ENCODE measurements at regions not wholly inside any gene's neighbourhood (a gene's known extent, or its start where the extent isn't known, plus 50 kb on each side); places are given as distances from the start of the nearest gene placed in this dataset.
A peak's percentile ranks its signal among the peaks of the same experiment; 100 is the strongest.

DNA sequence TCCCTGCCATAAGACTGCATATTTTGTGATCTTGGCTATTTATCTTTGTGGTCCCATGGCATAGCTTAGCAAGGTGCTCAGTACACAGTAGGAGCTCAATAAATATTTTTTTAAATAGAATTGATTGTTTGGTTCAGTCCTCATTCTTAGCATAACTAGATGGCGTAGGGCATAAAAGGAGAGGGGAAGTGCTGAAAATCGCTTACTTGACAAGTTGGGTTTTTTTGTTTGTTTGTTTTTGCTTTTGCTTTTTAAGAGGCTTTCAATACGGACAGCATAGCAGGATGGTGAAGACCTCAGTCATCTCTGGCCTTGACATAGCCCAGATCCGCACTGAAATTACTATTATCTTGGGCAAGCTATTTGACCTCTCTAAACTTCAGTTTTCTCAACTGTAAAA lies 86.6 kb upstream of the RANBP3L start:
- no peaks in the 10 kb centered on the region for H3K36me3 ChIP-seq
- no peak overlapping the region for H3K4me3 ChIP-seq
- TF ChIP-seq, protein P1, sequence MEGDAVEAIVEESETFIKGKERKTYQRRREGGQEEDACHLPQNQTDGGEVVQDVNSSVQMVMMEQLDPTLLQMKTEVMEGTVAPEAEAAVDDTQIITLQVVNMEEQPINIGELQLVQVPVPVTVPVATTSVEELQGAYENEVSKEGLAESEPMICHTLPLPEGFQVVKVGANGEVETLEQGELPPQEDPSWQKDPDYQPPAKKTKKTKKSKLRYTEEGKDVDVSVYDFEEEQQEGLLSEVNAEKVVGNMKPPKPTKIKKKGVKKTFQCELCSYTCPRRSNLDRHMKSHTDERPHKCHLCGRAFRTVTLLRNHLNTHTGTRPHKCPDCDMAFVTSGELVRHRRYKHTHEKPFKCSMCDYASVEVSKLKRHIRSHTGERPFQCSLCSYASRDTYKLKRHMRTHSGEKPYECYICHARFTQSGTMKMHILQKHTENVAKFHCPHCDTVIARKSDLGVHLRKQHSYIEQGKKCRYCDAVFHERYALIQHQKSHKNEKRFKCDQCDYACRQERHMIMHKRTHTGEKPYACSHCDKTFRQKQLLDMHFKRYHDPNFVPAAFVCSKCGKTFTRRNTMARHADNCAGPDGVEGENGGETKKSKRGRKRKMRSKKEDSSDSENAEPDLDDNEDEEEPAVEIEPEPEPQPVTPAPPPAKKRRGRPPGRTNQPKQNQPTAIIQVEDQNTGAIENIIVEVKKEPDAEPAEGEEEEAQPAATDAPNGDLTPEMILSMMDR (IDR thresholded peaks at IDR 0.05; ENCODE audit: low read depth, low read length) = no peak
- no peaks in the 10 kb centered on the region for H3K9me3 ChIP-seq (ENCODE audit: low read depth)
- H3K4me1 ChIP-seq (ENCODE audit: low read depth) = no peaks in the 10 kb centered on the region
- no peak for DNase-seq (ENCODE audit: low read depth in 1 of 2, low spot score in 1 of 2)
- no peak overlapping the region for H3K27ac ChIP-seq
- no peaks in the 10 kb centered on the region for H3K27me3 ChIP-seq

DNA sequence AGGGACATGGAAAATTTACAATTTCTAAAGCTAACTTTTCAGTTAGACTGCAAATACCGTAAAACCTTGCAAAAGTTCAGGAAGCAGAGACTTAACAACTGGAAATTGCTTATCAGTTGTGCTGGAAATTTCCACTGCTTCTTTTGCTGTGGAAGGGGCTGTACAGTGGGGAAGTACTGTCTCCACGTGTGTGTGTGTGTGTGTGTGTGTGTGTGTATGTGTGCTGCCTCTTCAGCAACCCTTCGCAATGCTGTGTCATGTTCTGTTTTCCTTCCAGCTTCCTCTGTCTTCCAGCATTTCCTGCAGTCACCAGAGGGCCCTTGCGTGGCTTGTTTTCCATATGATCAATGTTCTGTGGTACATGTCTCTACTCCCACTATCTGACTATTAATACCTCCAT lies 87.5 kb upstream of the RANBP3L start:
- no peaks in the 10 kb centered on the region for H3K4me1 ChIP-seq (ENCODE audit: low read depth)
- TF ChIP-seq, protein P1 (IDR thresholded peaks at IDR 0.05; ENCODE audit: low read depth, low read length) = no peak

DNA sequence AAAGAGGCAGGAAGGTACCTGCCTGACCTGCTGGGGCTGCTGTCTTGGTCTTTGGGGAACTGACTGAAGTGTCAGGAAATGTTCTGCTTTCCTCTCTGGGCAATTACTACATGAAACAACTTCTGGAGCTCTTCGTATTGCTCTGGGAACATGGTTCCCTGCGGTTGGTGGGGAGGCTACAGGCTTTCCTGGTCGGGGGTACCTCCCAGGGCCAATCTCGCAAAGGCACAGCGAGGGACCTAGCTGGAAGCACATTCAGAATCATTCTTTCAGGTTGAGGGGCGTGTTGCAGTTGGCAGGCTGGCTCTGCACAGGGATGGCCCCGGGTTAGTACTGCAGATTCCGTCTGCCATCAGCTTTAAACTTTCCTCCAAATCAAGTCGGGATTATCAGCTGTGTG lies 88.9 kb upstream of the RANBP3L start:
- H3K9me3 ChIP-seq (ENCODE audit: low read depth) = no peaks in the 10 kb centered on the region
- TF ChIP-seq, protein P1 (IDR thresholded peaks at IDR 0.05; ENCODE audit: low read depth, low read length) = no peak

More for the DNA sequence above, 87.5 kb upstream of the RANBP3L start:
- DNase-seq (ENCODE audit: low read depth in 1 of 2, low spot score in 1 of 2) = peak in 1 of 2 donors; percentile 55
- H3K4me3 ChIP-seq = no peak overlapping the region
- H3K36me3 ChIP-seq = no peaks in the 10 kb centered on the region
- no peak overlapping the region for H3K27ac ChIP-seq
- H3K27me3 ChIP-seq = no peaks in the 10 kb centered on the region
- no peaks in the 10 kb centered on the region for H3K9me3 ChIP-seq (ENCODE audit: low read depth)

DNA sequence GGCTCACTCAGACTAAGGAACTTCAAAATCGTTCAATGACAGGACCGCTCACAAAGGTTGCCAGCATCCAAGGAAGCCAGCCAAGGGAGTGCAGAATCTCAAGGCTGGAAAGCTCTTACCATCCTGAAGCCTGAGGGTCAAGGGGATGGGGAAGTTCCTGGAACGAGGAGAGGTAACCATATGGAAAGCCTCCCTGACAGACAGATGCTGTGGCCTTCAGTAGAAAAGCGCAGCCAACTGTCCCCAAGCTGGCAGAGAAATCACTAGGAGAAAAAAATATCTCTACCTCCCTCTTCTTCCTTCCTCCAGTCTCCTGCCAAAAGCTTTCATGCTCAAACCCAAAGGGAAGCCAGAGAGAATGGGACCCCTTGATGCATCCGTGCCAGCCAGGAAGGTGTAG lies 90.5 kb upstream of the RANBP3L start:
- no peaks in the 10 kb centered on the region for H3K27me3 ChIP-seq
- no peaks in the 10 kb centered on the region for H3K9me3 ChIP-seq (ENCODE audit: low read depth)
- no peak overlapping the region for H3K4me3 ChIP-seq
- no peak for DNase-seq (ENCODE audit: low read depth in 1 of 2, low spot score in 1 of 2)
- TF ChIP-seq, protein P1 (IDR thresholded peaks at IDR 0.05; ENCODE audit: low read depth, low read length) = no peak
- H3K27ac ChIP-seq = no peak overlapping the region
- no peaks in the 10 kb centered on the region for H3K36me3 ChIP-seq
- no peaks in the 10 kb centered on the region for H3K4me1 ChIP-seq (ENCODE audit: low read depth)

More for the DNA sequence above, 88.9 kb upstream of the RANBP3L start:
- H3K4me1 ChIP-seq (ENCODE audit: low read depth) = no peaks in the 10 kb centered on the region
- H3K4me3 ChIP-seq = no peak overlapping the region
- no peaks in the 10 kb centered on the region for H3K36me3 ChIP-seq
- H3K27ac ChIP-seq = no peak overlapping the region
- H3K27me3 ChIP-seq = no peaks in the 10 kb centered on the region
- no peak for DNase-seq (ENCODE audit: low read depth in 1 of 2, low spot score in 1 of 2)

DNA sequence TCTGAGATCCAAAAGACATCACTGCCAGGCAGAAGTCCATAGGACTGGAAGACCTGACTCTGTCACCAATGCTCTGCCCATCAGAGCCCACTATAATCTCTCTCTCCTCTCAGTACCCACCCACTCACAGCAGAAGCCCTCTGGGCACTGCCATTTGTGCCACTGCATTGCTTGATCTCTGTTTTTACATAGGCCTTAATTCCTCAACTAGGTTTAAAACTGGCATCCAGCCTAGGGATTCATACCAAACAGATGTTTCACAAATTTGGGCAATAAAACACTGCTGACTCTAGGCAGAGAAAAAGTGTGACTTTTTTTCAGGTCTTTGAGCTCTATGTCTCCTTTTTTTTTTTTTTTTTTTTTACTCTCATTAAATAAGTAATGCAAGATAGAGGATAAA lies 91.1 kb upstream of the RANBP3L start:
- H3K27ac ChIP-seq = no peak overlapping the region
- DNase-seq (ENCODE audit: low read depth in 1 of 2, low spot score in 1 of 2) = peak in 1 of 2 donors; percentile 72

More for the DNA sequence above, 91.1 kb upstream of the RANBP3L start:
- Histone ChIP-seq H3K36me3 (no peaks in the 10 kb centered on the region), H3K4me1 (ENCODE audit: low read depth) (no peaks in the 10 kb centered on the region), H3K27me3 (no peaks in the 10 kb centered on the region), H3K4me3 (no peak overlapping the region), H3K9me3 (ENCODE audit: low read depth) (no peaks in the 10 kb centered on the region)
- TF ChIP-seq, protein P1 (IDR thresholded peaks at IDR 0.05; ENCODE audit: low read depth, low read length) = no peak
